ENCODE measurements at regions not wholly inside any gene's neighbourhood (a gene's known extent, or its start where the extent isn't known, plus 50 kb on each side); places are given as distances from the start of the nearest gene placed in this dataset.

DNA sequence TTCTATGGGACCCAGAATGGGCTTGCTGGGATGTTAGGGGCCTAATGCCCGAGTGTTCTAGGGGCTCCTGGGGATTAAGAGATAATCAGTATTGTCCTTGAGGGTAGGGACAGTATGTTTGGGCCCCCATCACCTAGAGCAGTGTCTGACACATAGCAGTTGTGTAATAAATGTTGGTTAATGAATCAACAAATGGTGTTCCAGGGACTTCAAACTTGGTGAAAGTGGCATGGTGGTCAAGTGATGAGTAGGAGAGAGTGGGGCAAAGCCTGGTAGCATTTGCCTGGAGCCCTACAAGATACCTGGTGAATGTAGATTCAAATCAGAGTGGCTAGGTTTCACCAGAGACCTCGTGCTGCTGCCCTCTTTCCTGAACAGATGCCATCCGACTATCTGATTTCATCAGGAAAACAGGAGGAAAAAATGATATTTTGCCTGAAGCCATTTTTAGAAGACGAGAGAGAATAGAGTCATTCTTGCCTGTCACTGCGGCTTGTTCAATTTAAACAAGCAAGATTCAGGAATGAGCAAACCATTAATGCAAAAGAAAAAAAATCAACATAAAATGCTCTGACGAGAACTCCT, 117.3 kb downstream of the RPL22L1 start (continued):
- TF ChIP-seq, protein P1, sequence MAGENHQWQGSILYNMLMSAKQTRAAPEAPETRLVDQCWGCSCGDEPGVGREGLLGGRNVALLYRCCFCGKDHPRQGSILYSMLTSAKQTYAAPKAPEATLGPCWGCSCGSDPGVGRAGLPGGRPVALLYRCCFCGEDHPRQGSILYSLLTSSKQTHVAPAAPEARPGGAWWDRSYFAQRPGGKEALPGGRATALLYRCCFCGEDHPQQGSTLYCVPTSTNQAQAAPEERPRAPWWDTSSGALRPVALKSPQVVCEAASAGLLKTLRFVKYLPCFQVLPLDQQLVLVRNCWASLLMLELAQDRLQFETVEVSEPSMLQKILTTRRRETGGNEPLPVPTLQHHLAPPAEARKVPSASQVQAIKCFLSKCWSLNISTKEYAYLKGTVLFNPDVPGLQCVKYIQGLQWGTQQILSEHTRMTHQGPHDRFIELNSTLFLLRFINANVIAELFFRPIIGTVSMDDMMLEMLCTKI (IDR thresholded peaks at IDR 0.05; ENCODE audit: partially characterized antibody): no peak
- TF ChIP-seq TCF7L2 (IDR thresholded peaks at IDR 0.05; ENCODE audit: low read depth, low read length): no peak
- TF ChIP-seq TBP (optimal IDR thresholded peaks at IDR 0.05; ENCODE audit: low read depth, low read length): no peak
- no peak for TF ChIP-seq TAF1 (IDR thresholded peaks at IDR 0.05; ENCODE audit: control insufficient read depth, extremely low read depth, insufficient read depth, low read length, severe bottlenecking)
- TF ChIP-seq MTA3 (IDR thresholded peaks at IDR 0.05; ENCODE audit: borderline replicate concordance): no peak
- TF ChIP-seq, protein P2, sequence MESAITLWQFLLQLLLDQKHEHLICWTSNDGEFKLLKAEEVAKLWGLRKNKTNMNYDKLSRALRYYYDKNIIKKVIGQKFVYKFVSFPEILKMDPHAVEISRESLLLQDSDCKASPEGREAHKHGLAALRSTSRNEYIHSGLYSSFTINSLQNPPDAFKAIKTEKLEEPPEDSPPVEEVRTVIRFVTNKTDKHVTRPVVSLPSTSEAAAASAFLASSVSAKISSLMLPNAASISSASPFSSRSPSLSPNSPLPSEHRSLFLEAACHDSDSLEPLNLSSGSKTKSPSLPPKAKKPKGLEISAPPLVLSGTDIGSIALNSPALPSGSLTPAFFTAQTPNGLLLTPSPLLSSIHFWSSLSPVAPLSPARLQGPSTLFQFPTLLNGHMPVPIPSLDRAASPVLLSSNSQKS (CRISPR knock-in tag; IDR thresholded peaks at IDR 0.05): no peak
- TF ChIP-seq, protein P3, sequence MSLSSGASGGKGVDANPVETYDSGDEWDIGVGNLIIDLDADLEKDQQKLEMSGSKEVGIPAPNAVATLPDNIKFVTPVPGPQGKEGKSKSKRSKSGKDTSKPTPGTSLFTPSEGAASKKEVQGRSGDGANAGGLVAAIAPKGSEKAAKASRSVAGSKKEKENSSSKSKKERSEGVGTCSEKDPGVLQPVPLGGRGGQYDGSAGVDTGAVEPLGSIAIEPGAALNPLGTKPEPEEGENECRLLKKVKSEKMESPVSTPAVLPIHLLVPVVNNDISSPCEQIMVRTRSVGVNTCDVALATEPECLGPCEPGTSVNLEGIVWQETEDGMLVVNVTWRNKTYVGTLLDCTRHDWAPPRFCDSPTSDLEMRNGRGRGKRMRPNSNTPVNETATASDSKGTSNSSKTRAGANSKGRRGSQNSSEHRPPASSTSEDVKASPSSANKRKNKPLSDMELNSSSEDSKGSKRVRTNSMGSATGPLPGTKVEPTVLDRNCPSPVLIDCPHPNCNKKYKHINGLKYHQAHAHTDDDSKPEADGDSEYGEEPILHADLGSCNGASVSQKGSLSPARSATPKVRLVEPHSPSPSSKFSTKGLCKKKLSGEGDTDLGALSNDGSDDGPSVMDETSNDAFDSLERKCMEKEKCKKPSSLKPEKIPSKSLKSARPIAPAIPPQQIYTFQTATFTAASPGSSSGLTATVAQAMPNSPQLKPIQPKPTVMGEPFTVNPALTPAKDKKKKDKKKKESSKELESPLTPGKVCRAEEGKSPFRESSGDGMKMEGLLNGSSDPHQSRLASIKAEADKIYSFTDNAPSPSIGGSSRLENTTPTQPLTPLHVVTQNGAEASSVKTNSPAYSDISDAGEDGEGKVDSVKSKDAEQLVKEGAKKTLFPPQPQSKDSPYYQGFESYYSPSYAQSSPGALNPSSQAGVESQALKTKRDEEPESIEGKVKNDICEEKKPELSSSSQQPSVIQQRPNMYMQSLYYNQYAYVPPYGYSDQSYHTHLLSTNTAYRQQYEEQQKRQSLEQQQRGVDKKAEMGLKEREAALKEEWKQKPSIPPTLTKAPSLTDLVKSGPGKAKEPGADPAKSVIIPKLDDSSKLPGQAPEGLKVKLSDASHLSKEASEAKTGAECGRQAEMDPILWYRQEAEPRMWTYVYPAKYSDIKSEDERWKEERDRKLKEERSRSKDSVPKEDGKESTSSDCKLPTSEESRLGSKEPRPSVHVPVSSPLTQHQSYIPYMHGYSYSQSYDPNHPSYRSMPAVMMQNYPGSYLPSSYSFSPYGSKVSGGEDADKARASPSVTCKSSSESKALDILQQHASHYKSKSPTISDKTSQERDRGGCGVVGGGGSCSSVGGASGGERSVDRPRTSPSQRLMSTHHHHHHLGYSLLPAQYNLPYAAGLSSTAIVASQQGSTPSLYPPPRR (CRISPR knock-in tag; IDR thresholded peaks at IDR 0.05; ENCODE audit: borderline replicate concordance): no peak
- no peak for TF ChIP-seq ZNF146 (CRISPR knock-in tag; IDR thresholded peaks at IDR 0.05; ENCODE audit: unreplicated experiment)
- TF ChIP-seq, protein P4, sequence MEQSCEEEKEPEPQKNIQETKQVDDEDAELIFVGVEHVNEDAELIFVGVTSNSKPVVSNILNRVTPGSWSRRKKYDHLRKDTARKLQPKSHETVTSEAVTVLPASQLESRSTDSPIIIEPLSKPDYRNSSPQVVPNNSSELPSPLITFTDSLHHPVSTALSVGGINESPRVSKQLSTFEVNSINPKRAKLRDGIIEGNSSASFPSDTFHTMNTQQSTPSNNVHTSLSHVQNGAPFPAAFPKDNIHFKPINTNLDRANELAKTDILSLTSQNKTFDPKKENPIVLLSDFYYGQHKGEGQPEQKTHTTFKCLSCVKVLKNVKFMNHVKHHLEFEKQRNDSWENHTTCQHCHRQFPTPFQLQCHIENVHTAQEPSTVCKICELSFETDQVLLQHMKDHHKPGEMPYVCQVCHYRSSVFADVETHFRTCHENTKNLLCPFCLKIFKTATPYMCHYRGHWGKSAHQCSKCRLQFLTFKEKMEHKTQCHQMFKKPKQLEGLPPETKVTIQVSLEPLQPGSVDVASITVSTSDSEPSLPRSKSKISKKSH (CRISPR knock-in tag; IDR thresholded peaks at IDR 0.05): no peak

Measured in K562 (cell line).